T-helper 1 cell treated with Interleukin-12 subunit alpha and Interleukin-12 subunit beta and Interleukin-4 antibody, amounts not matched to agents 30 μg/mL and 1 μg/mL, for 36 hours (primary cell): ENCODE measurements at regions not wholly inside any gene's neighbourhood (a gene's known extent, or its start where the extent isn't known, plus 50 kb on each side); places are given as distances from the start of the nearest gene placed in this dataset.

Experiments
- H3K27ac Mint-ChIP-seq: one replicate; pipeline ENCODE4 v1.8.0; 2021; ENCODE audit warnings: mild to moderate bottlenecking, mixed read lengths
- H3K27me3 Mint-ChIP-seq: one replicate; pipeline ENCODE4 v1.8.0; 2021; ENCODE audit warnings: low read depth, mixed read lengths
- H3K36me3 Mint-ChIP-seq: one replicate; pipeline ENCODE4 v1.8.0; 2021; ENCODE audit warnings: low read depth, mixed read lengths
- H3K4me1 Mint-ChIP-seq: one replicate; pipeline ENCODE4 v1.8.0; 2021; ENCODE audit warnings: low read depth, mixed read lengths
- H3K4me3 Mint-ChIP-seq: one replicate; pipeline ENCODE4 v1.8.0; 2021; ENCODE audit warnings: mild to moderate bottlenecking, moderate library complexity, mixed read lengths
- H3K9me3 Mint-ChIP-seq: one replicate; pipeline ENCODE4 v1.8.0; 2021; ENCODE audit warnings: mixed read lengths

DNA sequence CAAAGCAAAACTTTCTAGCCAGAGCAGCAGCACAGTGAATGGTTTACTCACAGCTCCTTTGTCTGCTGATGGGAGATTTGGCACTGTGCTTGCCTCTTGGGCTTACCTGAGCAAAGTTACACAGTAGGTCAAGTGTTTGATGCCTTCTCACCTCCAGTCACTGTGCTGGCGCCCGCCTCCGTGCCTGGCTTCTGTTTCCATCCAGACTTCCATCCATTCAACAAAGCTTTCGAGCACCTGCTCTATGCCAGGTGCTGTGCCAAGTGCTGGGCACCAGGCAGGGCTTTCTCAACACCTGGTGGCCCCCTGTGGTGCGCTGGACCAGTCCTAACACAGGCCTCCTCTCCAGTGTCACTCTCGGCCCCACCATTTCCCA, 199.2 kb upstream of the EEA1 start:
- Mint-ChIP-seq H3K27ac (no peak overlapping the region), H3K4me3 (no peak overlapping the region), H3K9me3 (no peaks in the 10 kb centered on the region), H3K36me3 (no peaks in the 10 kb centered on the region), H3K4me1 (no peaks in the 10 kb centered on the region), H3K27me3 (no peaks in the 10 kb centered on the region)

DNA sequence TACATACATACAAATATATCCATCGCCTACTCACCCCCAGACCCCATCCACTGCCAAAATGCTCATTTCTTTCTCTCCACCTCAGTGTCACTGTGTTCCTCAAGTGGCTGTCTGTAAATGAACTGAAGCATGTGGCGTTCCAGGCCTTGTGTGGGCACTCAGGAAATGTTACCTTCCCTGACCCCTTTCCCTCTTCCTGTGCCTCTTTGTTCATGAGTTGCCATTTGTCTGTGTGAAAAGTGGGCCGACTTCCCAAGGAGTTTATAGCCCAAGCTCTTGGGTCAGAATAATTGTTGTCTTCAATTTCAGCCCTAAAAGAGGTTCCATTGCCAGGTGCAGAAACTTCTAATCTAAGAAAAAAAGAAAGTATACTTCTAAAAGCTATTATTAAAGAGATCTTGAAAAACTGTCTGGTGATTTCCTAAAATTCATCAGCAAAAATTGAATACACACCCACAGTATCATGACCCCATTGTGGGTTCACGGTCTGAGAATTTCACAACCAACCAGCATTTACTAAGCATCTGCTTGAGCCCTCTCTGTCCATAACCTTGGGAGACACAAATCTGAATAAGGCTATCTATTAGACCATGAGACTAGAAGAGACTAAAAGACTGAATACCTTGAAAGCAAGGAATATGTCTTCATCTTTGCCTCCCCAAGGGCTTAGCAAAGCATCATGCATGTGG, 201.4 kb upstream of the EEA1 start:
- no peak overlapping the region for H3K4me3 Mint-ChIP-seq
- no peaks in the 10 kb centered on the region for H3K9me3 Mint-ChIP-seq

DNA sequence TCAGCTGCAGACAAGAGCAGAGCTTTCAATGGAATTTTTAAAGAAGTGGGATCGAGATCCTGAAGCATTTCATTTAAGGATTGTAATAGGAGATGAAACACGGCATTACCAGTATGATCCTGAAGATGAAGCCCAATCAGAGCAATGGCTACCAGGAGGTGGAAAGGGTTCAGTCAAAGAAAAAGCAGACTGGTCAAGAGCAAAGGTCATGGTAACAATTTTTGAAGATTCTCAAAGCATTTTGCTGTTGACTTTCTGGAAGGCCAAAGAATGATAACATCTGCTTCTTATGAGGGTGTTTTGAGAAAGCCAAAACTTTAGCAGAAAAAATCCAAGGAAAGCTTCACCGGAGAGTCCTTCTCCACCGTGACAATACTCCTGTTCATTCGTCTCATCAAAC, 204.3 kb upstream of the EEA1 start:
- Mint-ChIP-seq H3K4me3 (no peak overlapping the region), H3K4me1 (peaks cover 16% of the 10 kb centered on the region), H3K27me3 (no peaks in the 10 kb centered on the region), H3K27ac (no peak overlapping the region), H3K9me3 (no peaks in the 10 kb centered on the region), H3K36me3 (no peaks in the 10 kb centered on the region)

More for the DNA sequence above, 201.4 kb upstream of the EEA1 start:
- Mint-ChIP-seq H3K36me3 (no peaks in the 10 kb centered on the region), H3K4me1 (peaks cover 7% of the 10 kb centered on the region), H3K27me3 (no peaks in the 10 kb centered on the region), H3K27ac (no peak overlapping the region)

DNA sequence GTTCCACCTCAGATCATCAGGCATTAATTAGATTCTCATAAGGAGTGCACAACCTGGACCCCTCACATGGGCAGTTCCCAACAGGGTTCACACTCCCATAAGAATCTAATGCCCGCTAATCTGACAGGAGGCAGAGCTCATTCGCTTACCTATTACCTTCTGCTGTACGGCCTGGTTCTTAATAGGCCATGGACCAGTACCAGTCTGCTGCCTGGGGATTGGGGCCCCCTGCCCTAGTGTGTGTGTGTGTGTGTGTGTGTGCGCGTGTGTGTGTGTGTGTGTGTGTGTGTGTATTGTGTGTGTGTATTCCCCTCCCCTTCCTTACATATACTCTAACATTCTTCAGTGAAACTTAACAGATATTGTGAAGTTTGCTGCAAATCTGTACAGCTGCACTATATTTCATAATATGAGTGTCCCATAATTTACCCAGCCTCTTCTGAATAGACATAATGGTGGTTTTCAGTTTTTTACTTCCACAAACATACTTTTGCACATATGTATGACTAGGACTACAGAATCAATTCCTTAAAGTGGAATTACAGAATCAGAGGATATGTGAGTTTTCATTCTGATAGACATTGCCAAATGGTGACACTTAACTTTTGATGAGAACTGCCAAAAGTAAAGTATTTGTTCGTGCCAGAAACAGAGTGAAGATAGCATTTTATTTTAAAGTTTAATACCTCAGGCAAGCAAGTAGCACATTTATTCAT, 205.2 kb upstream of the EEA1 start:
- H3K27ac Mint-ChIP-seq, result no peak overlapping the region
- no peaks in the 10 kb centered on the region for H3K9me3 Mint-ChIP-seq
- H3K4me1 Mint-ChIP-seq, result peaks cover 16% of the 10 kb centered on the region
- no peaks in the 10 kb centered on the region for H3K27me3 Mint-ChIP-seq
- H3K4me3 Mint-ChIP-seq, result no peak overlapping the region
- no peaks in the 10 kb centered on the region for H3K36me3 Mint-ChIP-seq

DNA sequence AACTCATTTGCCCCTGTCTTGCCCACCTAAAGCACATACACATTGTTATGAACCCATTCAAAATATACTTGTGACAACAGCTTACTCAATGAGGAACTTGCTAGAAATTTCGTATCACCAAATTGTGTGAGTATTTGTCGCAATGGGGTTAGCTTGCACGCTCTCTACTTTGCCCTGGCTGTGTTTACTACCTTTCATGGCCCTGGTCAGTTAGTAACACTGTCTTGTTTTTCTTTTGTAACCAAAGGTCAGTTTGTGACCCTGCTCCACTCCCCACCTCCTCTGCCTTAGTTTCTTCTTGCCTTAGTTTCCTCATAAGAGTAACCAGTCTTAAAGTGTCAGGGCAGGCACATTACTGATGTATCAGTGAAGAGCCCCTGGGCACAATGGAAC, 205.8 kb upstream of the EEA1 start:
- Mint-ChIP-seq H3K36me3 (no peaks in the 10 kb centered on the region), H3K4me1 (peaks cover 16% of the 10 kb centered on the region), H3K4me3 (no peak overlapping the region), H3K27me3 (no peaks in the 10 kb centered on the region), H3K27ac (no peak overlapping the region), H3K9me3 (no peaks in the 10 kb centered on the region)

DNA sequence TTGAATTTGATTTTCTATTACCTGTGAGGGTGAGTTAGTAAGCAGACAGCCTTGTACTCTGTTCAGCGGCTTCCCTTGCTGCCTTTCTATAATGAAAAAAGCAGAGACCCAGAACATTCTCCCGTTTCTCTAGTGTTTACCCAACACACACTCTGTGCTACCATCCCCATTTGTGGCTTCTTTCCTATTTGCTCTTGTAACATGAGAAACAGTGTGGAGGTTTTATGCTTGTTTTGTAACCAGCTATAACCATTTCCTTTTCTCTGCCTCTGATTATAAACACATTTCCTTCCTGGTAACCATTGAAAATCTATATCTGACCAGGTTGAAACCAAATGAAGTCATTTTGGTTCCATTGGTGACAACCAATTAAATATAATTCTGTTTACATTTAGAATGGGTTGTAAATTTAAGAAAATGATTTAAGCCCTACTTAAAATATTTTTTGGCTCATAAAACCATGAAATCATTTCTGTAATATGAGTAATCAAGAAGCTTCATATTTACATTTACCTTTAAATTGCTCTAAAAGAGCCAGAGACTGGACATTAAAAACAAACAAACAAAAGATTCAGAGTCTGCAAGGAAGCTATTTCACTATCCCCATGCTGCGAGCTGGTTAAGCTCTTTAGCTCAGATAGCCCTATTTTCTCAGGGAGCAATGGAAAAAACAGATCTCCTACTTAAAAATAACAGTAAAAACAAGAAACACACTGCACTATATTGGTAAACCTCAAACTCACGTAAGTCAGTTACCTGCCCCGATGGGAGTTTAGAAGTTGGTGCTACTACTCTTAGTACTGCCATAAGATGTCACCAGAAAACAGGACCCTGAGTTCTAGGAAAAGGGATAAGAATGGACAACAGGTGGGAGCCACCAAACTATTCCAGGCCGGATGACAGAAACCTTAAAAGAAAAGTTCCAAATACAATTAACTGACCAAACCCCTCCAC, 206.5 kb upstream of the EEA1 start:
- no peaks in the 10 kb centered on the region for H3K9me3 Mint-ChIP-seq
- no peaks in the 10 kb centered on the region for H3K36me3 Mint-ChIP-seq
- H3K4me1 Mint-ChIP-seq, result peaks cover 16% of the 10 kb centered on the region
- peak overlapping the region; percentile 35 for H3K27ac Mint-ChIP-seq
- no peak overlapping the region for H3K4me3 Mint-ChIP-seq
- no peaks in the 10 kb centered on the region for H3K27me3 Mint-ChIP-seq

DNA sequence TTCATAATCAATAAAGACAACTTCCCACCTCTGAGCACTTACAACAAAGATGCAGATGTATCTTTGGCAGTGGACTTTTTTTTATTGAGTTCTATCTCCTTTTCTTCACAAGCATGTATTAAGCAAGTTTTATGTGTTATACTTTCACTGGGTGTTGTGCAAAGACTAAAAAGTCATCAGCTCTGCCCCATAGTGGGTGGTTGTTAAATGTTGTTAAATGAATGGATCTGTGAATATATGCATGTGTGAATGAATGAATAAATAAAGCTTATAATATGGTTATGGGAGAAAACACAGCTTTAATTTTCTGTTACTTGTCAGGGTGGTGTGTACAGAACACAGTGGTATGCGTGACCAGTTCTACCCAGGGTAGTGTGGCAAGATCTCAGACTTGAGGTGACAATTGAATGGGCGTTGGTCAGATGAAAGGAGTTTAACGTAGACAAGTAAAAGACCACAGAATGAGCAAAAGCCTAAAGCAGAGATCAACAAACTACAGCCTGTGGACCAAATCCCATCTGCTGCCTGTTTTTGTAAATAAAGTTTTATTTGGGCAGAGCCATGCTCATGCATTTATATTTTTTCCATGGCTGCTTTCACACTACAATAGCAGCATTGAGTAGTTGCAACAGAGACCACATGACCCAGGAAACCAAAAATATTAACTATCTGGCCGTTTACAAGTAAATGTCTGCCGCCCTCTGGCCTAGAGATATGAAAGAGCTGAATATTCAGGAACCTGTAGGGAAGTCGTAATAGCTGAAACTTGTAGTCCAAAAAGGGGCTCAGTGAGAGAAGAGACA, 207.4 kb upstream of the EEA1 start:
- H3K27me3 Mint-ChIP-seq, result no peaks in the 10 kb centered on the region
- H3K27ac Mint-ChIP-seq, result no peak overlapping the region
- H3K36me3 Mint-ChIP-seq, result no peaks in the 10 kb centered on the region
- peaks cover 16% of the 10 kb centered on the region for H3K4me1 Mint-ChIP-seq
- H3K4me3 Mint-ChIP-seq, result no peak overlapping the region
- H3K9me3 Mint-ChIP-seq, result no peaks in the 10 kb centered on the region

DNA sequence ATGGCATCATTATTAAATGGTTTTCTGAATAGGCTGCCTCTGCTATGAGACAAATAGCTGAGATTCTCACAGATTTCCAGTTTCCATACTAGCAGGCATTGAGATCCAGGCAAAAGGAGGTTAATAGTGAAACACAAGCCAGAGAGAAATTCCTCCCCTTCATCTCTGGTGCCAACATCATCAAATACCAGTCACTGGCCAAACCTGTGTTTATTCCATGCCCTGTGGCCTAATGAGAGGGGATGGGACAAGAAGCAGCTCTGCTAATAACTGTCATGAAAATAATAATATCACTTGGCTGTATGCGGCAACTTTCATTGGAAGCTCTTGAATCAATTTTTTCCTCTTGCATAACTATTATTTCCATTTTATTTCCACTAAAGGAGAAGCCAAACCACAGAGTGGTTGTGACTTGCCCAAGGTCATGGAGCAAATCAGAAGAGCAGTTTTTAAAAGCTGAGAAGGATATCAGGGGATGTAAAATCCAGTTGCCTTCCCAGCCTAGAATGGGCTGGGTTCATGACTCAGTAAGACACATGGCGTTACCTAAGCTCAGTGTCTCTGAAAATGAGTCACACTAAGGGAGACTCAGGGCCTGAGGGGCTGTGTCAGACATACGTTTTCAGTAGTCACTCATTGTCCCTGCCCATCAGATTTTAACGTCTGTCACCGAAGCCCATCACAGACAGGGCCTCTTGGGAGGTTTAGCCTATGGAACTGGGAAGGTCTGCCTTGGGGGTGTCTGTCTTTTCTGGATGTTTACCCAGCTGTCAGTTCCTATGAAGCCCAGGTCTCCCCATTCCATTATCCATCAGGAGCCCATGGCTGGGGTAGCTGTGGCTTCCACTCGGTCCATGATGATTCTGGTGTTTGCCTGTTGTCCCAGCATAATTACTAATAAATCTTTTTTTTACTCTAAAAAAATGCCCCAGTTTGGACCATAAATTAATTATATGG, 208.8 kb upstream of the EEA1 start:
- H3K4me1 Mint-ChIP-seq, result peaks cover 16% of the 10 kb centered on the region
- H3K4me3 Mint-ChIP-seq, result no peak overlapping the region
- H3K27ac Mint-ChIP-seq, result no peak overlapping the region
- no peaks in the 10 kb centered on the region for H3K36me3 Mint-ChIP-seq
- no peaks in the 10 kb centered on the region for H3K27me3 Mint-ChIP-seq
- no peaks in the 10 kb centered on the region for H3K9me3 Mint-ChIP-seq

DNA sequence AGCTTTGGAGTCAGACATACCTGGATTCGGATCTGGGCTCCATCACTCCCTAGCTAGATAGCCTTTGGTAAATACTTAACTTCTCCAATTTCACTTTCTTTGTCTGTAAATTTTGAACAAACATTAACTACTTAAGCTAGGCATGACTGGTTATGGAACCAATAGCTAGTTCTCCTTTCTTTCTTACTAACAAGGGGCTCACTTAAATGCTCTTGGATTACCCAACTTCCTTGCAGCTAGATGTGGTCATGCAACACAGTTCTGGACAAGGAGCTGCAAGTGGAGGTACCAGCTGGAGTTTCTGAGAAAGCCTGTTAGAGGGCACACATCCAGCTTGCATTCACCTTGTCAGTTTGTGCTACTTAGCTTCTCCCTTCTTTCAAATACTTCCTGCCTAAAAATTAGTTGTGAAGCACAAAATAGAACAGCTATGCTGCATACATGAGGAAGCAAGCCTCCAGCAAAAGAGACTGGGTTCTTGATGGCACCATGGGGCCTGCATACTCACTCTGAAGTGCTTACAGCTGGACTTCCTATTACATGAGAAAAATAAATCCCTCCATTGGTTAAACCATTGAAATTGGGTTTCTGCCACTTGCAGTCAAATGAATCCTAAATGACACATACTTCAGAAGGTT, 210.1 kb upstream of the EEA1 start:
- H3K4me3 Mint-ChIP-seq, result no peak overlapping the region
- peaks cover 4% of the 10 kb centered on the region for H3K27me3 Mint-ChIP-seq
- no peaks in the 10 kb centered on the region for H3K36me3 Mint-ChIP-seq
- H3K9me3 Mint-ChIP-seq, result no peaks in the 10 kb centered on the region
- peaks cover 16% of the 10 kb centered on the region for H3K4me1 Mint-ChIP-seq
- no peak overlapping the region for H3K27ac Mint-ChIP-seq

DNA sequence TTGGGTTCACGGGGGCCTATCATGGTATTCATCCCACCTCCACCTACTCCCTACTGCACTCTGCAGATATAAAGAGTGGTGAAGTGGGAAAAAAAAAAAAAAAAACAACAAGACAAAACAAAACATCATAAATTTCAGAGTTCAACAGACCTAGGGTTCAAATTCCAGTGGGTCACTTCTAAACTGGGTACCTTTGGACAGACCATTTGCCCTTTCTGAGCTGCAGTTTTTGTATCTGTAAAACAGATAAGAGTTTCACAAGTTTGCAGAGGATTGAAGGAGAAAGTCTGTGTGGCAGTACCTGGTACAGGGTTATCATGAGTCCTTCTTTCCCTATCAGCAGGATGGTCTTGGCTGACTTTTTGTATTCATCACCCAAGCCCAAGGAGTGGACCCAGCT, 211.2 kb upstream of the EEA1 start:
- Mint-ChIP-seq H3K36me3 (no peaks in the 10 kb centered on the region), H3K4me3 (no peak overlapping the region), H3K9me3 (no peaks in the 10 kb centered on the region), H3K27me3 (peaks cover 7% of the 10 kb centered on the region), H3K4me1 (peaks cover 10% of the 10 kb centered on the region), H3K27ac (no peak overlapping the region)

DNA sequence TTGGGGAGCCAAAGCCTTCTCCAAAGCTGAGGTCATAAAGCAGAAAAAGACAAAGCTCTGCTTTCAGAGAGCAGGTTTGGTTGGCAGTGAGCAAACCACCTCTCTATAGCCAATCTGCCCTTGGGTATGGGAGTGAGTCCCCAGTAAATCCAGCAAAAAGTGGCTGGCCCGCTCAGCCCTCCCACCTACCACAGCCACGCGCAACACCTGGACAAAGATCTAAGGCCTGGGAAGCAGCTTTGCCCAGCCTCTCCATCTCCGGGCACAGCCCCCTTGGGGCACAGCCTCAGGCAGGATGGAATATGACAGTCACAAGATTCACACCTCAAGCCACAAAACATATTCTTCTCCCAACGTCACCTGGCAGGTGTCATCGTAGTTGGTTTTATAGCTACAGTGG, 211.7 kb upstream of the EEA1 start:
- Mint-ChIP-seq H3K4me1 (peaks cover 6% of the 10 kb centered on the region), H3K9me3 (no peaks in the 10 kb centered on the region), H3K4me3 (no peak overlapping the region), H3K36me3 (no peaks in the 10 kb centered on the region), H3K27me3 (peaks cover 7% of the 10 kb centered on the region), H3K27ac (no peak overlapping the region)

DNA sequence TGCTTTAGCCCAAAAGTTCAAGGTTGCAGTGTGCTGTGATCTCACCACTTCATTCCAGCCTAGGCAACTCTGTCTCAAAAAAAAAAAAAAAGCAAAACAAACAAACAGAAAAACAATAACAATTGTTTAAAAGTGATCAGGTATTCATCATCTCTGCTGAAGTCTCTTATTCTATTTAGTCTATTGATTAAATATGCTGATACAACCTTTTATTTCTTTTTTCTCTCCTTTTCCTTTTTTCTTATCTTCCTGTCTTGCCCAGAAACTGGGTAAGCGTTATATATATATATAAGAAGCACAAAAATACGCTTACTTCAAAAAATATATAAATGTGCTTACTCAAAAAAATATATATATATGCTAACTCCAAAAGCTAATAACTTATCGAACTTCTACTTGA, 213.8 kb upstream of the EEA1 start:
- Mint-ChIP-seq H3K36me3 (no peaks in the 10 kb centered on the region), H3K27me3 (peaks cover 7% of the 10 kb centered on the region), H3K4me1 (no peaks in the 10 kb centered on the region), H3K9me3 (no peaks in the 10 kb centered on the region), H3K4me3 (no peak overlapping the region), H3K27ac (no peak overlapping the region)

DNA sequence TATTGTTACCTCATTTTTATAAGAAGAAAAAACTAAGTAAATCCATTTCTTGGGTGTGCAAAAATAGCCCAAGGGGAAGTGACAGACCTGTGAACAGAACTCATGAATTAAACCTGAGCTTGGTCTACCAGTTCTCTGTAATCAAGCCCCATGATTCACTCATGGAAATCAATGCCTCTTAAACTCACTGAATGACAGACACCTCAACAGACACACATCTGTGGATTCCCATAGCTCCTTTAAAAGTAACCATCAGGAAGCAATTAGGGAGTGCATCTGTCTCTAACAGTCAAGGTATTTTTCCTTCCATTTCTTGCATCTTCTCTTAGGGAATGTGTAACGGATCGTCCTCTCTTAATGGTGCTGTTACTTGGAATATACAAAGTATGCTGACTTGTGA, 215.0 kb upstream of the EEA1 start:
- Mint-ChIP-seq H3K4me1 (no peaks in the 10 kb centered on the region), H3K27me3 (peaks cover 7% of the 10 kb centered on the region), H3K4me3 (no peak overlapping the region), H3K9me3 (no peaks in the 10 kb centered on the region), H3K27ac (no peak overlapping the region), H3K36me3 (no peaks in the 10 kb centered on the region)
